ENCODE measurements at regions not wholly inside any gene's neighbourhood (a gene's known extent, or its start where the extent isn't known, plus 50 kb on each side); places are given as distances from the start of the nearest gene placed in this dataset.

DNA sequence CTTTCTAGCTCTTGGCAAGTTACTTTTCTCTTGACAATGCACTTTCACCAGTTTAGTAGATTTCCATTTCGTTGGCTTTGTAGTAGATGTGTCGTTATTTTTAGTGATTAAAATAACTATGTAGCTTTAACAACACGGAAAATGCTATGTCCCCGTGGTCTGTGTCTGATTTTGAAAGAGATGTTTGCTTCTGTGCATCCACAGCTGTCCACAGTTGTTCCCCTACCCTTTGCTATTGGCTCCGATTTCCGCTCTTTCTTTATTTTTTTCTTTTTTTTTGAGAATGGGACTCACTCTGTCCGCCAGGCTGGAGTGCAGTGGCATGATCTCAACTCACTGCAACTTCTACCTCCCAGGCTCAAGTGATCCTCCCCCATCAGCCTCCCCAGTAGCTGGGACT is 533.9 kb downstream of the IRX1 start:
- FAIRE-seq (no peak), DNase-seq (ENCODE audit: low read depth in 1 of 2, low spot score in 1 of 2) (no peak), ATAC-seq (no peak)
- 9% methylated on average over 7 of the region's 7 CpGs for WGBS (ENCODE audit: missing lambda C conversion rate)
- Histone ChIP-seq H3K4me3 (no peak overlapping the region), H3K9me3 (no peaks in the 10 kb centered on the region; the same call in 1 of the 3 replicates), H3K27ac (no peak overlapping the region), H3K4me1 (no peaks in the 10 kb centered on the region), H3K4me2 (no peak overlapping the region)
- ChIA-PET CTCF (no interaction called here), POLR2A (no interaction called here)
- no peak for TF ChIP-seq REST (IDR thresholded peaks at IDR 0.05)
- TF ChIP-seq, protein P1, sequence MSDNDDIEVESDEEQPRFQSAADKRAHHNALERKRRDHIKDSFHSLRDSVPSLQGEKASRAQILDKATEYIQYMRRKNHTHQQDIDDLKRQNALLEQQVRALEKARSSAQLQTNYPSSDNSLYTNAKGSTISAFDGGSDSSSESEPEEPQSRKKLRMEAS (IDR thresholded peaks at IDR 0.05) = no peak
- no peak for TF ChIP-seq FOXS1 (CRISPR knock-in tag; IDR thresholded peaks at IDR 0.05)
- TF ChIP-seq RNF2 (IDR thresholded peaks at IDR 0.05; ENCODE audit: borderline replicate concordance, low read depth) = no peak
- TF ChIP-seq, protein P2, sequence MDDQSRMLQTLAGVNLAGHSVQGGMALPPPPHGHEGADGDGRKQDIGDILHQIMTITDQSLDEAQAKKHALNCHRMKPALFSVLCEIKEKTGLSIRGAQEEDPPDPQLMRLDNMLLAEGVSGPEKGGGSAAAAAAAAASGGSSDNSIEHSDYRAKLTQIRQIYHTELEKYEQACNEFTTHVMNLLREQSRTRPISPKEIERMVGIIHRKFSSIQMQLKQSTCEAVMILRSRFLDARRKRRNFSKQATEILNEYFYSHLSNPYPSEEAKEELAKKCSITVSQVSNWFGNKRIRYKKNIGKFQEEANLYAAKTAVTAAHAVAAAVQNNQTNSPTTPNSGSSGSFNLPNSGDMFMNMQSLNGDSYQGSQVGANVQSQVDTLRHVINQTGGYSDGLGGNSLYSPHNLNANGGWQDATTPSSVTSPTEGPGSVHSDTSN (IDR thresholded peaks at IDR 0.05) = no peak
- no peak for TF ChIP-seq RFX5 (IDR thresholded peaks at IDR 0.05)
- no peak for TF ChIP-seq HOXB13 (CRISPR knock-in tag; IDR thresholded peaks at IDR 0.05; ENCODE audit: low read depth)
- no peak for TF ChIP-seq PHF8 (IDR thresholded peaks at IDR 0.05; ENCODE audit: borderline replicate concordance, low read depth)
- no peak for TF ChIP-seq HDAC2 (IDR thresholded peaks at IDR 0.05)
- TF ChIP-seq MYC (IDR thresholded peaks at IDR 0.05; ENCODE audit: borderline replicate concordance, low read length) = no peak
- no peak for TF ChIP-seq SREBF2 (IDR thresholded peaks at IDR 0.05)
- TF ChIP-seq KDM5A (IDR thresholded peaks at IDR 0.05) = no peak
- no peak for TF ChIP-seq ELK1 (IDR thresholded peaks at IDR 0.05; ENCODE audit: low read depth, low read length)

GRCh38 chr5:4130819-4131218 is 535.2 kb downstream of the IRX1 start:
- no peak for DNase-seq (ENCODE audit: low read depth in 1 of 2, low spot score in 1 of 2)
- no peak overlapping the region for H3K4me3 ChIP-seq
- no peaks in the 10 kb centered on the region; the same call in 2 of the 3 replicates for H3K9me3 ChIP-seq
- TF ChIP-seq EHF (CRISPR knock-in tag; IDR thresholded peaks at IDR 0.05) = no peak
- no peak for TF ChIP-seq HES2 (IDR thresholded peaks at IDR 0.05)
- TF ChIP-seq E2F6 (IDR thresholded peaks at IDR 0.05; ENCODE audit: borderline replicate concordance, low read depth) = no peak
- TF ChIP-seq CHD2 (IDR thresholded peaks at IDR 0.05; ENCODE audit: low read length, partially characterized antibody) = no peak
- TF ChIP-seq REST (IDR thresholded peaks at IDR 0.05) = no peak
- TF ChIP-seq MAZ (IDR thresholded peaks at IDR 0.05; ENCODE audit: borderline replicate concordance, low read depth, low read length) = no peak
- no peak for TF ChIP-seq ZSCAN20 (CRISPR knock-in tag; IDR thresholded peaks at IDR 0.05)
- no peak for TF ChIP-seq MAFK (IDR thresholded peaks at IDR 0.05; ENCODE audit: partially characterized antibody)
- TF ChIP-seq POLR2AphosphoS2 (conservative IDR thresholded peaks at IDR 0.05; ENCODE audit: low read length) = no peak
- no peak for TF ChIP-seq CBX8 (IDR thresholded peaks at IDR 0.05)
- no peak for TF ChIP-seq CBX2 (IDR thresholded peaks at IDR 0.05; ENCODE audit: borderline replicate concordance, low read depth)
- no peak for TF ChIP-seq MYC (IDR thresholded peaks at IDR 0.05; ENCODE audit: borderline replicate concordance, low read length)
- no peak for TF ChIP-seq HOXA7 (CRISPR knock-in tag; IDR thresholded peaks at IDR 0.05)
- no peak for TF ChIP-seq POLR2A (IDR thresholded peaks at IDR 0.05; ENCODE audit: low read length)
- TF ChIP-seq, protein P3, sequence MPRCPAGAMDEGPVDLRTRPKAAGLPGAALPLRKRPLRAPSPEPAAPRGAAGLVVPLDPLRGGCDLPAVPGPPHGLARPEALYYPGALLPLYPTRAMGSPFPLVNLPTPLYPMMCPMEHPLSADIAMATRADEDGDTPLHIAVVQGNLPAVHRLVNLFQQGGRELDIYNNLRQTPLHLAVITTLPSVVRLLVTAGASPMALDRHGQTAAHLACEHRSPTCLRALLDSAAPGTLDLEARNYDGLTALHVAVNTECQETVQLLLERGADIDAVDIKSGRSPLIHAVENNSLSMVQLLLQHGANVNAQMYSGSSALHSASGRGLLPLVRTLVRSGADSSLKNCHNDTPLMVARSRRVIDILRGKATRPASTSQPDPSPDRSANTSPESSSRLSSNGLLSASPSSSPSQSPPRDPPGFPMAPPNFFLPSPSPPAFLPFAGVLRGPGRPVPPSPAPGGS (IDR thresholded peaks at IDR 0.05) = no peak
- H3K4me1 ChIP-seq = no peaks in the 10 kb centered on the region
- no peak overlapping the region for H3K27ac ChIP-seq
- ATAC-seq = no peak
- ChIA-PET POLR2A (no interaction called here), CTCF (no interaction called here)
- 0% methylated on average over 3 of the region's 3 CpGs for WGBS (ENCODE audit: missing lambda C conversion rate)
- H3K4me2 ChIP-seq = no peak overlapping the region
- FAIRE-seq = no peak
